GM12891 (cell line): ENCODE measurements at regions not wholly inside any gene's neighbourhood (a gene's known extent, or its start where the extent isn't known, plus 50 kb on each side); places are given as distances from the start of the nearest gene placed in this dataset.

Source experiments
- PAX5 ChIP-seq: IDR thresholded peaks from 2 replicates; pipeline ENCODE4 v1.6.1; 2011; ENCODE audit warnings: low read length, moderate library complexity, mild to moderate bottlenecking; ENCODE audit not compliant: insufficient read depth, severe bottlenecking
- POLR2A ChIP-seq: IDR thresholded peaks from 2 replicates; pipeline ENCODE4 v1.6.1; 2011; ENCODE audit warnings: low read depth, low read length, control low read depth
- POLR2AphosphoS5 ChIP-seq: IDR thresholded peaks from 2 replicates; pipeline ENCODE4 v1.6.1; 2011; ENCODE audit warnings: low read depth, low read length, control low read depth
- SPI1 ChIP-seq: IDR thresholded peaks from 2 replicates; pipeline ENCODE4 v1.6.1; 2011; ENCODE audit warnings: low read depth, low read length, control low read depth
- TAF1 ChIP-seq: IDR thresholded peaks from 2 replicates; pipeline ENCODE4 v1.6.1; 2011; ENCODE audit warnings: low read depth, low read length, control low read depth

DNA sequence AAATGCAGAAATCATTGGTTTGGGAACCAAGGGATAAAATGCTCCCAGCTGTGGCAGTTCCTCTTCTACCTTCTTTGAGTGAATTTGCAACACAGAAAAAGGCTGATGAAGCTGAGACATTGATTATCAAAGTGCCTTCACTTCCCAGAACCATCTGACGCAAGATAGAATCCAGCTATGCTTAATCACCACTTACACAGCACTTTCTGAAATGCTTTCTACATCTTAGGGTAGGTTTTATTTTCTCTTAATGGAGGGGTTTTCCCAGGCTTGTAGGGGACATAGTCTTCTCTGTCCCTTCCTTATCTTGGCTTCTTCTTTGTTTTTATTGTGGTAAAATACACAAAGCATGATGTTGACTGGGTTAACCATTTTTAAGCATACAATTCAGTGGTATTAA, 332.6 kb upstream of the ZNF32 start:
- TF ChIP-seq SPI1: no peak
- TF ChIP-seq POLR2A: no peak
- TF ChIP-seq TAF1: no peak
- no peak for TF ChIP-seq POLR2AphosphoS5
- TF ChIP-seq PAX5: no peak
